Endothelial cell of hepatic sinusoid (primary cell): ENCODE measurements at regions not wholly inside any gene's neighbourhood (a gene's known extent, or its start where the extent isn't known, plus 50 kb on each side); places are given as distances from the start of the nearest gene placed in this dataset.

Source experiments
- in situ Hi-C: cut with HindIII; loops from 2 replicates; pipeline ENCODE4 v1.10.0; 2017; ENCODE audit warnings: low sequenced_read_pairs

DNA sequence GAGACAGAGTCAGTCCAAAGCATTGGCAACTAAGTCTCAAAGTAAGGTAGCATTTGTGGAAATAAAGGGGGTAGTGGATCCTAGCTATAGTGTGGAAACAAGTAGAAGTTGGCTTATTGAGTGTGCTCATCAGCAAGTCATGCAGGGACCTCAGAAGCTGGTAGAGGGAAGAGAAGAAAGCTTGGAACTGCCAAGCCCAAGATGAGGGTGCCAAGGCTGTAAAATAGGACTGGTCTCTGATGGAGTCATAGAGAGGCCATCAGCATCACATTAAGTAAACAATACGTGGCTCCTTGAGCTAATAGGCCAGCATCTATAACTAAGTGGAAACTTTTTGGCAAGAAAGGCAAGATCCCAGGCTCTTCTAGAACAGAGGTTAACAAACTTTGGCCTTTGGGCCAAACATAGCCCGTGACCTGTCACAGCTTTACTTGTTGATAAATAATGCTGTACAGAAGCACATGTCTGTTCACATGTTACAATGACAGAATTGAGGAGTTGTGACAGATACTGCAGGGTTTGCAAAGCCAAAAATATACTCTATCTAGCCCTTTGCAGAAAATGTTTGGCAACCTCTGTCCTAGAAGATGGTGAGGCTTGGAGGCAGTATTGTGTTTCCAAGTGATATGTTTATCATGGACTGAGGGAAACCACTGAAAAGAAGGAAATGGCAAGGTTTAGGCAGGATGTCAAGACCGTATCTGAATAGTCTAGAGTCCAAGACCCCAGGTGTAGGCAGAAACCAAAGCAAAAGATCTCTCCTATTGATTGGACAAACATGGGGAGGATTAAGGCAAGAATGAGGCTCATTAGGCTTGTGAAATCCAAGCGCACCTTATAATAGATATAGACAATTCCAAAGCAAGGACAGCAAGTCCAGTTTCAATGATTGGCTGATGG lies 62.5 kb upstream of the CD44 start:
- in situ Hi-C loops: no loop called here

DNA sequence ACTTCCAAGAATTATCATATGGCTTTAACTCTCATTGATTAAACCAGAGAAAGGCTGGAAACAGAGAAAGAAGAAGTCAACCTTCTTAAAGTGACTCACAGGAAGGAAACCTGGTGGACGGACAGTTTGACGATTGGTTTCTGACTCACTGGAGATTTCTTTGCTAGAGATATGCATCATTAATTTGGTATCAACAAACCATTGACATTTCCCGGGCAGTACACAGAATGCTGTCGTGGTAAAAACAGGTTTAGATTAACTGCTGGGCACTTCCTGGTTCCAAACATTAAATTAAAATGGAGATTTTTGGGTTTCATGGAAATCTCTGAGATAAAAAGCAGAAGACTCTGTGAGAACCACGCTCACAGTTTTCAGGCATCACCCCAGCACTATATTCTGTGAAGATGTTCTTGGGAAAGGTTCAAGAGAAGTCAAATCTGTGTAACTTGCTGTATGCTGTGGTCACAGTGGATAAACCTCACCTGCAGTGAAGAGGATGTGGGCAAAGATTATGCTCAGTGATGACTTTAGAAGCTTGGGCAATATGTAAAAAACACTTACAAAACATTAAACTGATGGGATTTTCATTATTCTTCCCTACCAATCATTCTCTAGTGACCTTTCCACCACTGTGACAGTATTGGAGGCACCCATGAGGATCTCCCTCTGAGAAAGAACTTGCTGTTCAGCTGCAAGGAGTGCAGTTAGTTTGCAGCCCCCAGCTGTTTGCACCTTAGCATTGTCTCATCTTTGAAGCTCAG lies 61.1 kb upstream of the CD44 start:
- in situ Hi-C loops: no loop called here

DNA sequence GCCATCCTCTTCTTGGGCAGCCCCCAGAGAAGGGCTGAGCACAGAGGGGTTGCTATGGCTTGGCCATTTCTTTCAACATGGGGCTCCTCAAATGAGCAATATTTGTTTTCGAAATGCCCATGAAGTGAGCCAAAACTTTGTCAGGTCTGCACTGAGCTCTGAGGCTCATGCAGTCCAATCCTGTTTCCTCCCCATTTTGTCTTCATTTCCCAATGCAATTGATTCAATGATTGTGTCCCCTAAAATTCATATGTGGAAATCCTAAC lies 60.6 kb upstream of the CD44 start:
- in situ Hi-C loops: no loop called here

DNA sequence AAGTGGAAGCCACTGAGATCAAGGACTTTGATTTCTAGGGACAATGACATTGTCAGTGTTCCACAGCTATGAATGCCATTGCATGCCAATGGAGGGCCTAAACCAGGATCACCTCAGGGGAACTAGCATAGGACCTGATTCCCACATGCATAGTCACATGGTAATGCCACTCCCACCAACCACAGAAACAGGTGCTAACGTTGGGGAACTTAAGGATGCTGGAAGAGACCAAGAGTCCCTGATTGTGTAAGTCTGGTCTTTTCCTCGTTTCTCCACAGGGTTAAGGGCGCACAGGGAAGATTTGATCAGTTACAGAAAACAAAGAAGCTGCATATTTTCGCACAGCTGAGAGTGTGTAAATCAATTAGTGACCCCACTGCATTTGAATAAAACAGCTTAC lies 59.4 kb upstream of the CD44 start:
- in situ Hi-C loops: no loop called here

DNA sequence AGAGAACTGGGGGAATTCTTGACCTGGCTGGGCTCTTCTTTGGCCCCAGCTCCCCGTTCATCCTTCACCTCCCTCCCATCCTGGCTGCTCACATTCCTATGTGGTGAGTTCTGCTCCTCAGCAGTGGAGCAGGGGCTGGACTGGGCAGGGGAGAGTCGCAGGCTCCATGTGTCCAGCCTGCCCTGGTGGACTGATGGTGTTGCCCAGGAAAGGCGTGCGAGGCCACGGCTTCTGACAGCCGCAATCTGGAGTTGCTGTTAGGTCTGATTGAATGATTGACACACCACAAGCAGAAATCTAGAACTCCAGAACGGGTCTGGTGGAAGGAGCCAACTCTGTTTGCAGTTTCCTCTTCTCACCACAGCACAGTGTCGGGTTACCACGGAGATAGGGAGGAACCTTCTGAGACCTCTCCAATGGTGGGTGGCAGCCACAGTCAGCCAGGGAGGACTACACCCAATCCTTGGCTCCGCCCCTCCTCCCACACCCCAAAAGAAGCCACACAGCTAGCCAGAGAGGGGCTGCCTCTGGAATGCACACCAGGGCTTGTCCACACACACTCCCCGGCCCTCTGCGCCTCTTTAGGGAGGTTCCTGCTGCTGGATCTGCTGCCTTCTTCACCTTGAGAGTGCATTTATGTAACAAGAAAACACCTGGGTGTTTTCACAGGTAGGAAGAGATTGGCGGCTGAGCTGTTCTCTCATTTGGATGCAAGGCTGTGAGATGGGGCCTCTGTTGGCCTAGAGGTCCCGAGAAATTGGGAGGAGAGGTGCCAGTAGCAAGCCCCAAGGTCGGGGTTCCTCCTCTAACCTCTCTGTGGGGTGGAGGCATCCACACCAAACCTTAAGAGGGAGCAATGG lies 56.4 kb upstream of the CD44 start:
- in situ Hi-C loops: no loop called here

DNA sequence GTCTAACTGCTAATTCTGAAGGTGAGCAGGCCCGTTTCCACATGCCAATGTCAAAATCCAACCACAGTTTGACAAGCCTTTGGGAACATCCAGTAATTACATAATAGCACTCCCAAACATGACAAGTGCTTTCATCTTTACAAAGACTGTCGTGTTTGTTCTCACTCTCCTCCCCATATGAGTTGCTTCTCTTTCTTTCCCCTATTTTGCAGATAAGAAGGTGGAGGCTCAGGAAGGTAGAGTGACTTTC lies 55.9 kb upstream of the CD44 start:
- in situ Hi-C loops: no loop called here

DNA sequence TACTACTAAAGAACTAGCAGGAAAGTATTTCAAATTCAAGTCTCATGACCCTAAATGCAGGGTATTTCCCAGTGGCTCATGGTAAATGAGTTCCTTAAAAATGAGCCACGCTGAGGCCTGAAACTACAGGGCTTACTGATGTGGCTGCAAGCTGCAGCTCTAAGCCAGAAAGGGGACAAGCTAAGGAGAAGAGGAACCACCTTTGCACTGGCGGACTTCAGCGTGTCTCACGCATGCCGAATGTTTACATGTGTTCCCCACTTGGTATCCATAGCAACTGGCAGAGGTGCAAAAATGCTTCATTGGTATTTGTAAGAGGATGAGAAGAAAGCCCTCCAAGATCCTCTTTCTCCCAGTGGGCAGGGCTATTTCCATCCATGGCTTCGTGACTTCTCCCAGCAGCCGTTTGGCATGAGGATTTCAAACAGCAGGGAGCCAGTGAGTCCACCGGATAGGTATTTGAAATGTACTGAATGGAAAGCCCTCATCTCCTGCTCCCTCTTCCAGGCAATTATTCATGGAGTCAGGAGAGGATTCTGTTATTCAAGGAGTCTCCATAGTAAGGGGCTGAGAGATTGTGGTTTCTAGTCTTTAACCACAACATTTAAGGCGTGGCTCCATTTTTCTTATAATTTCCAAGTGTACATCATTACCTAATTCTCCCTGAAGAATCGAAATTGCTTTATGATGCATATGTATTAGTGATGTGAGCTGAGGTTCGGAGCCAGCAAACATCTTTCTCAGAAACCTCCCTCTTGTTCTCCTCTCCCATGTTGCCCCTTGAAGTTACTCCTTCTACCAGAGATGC lies 55.3 kb upstream of the CD44 start:
- in situ Hi-C loops: no loop called here

DNA sequence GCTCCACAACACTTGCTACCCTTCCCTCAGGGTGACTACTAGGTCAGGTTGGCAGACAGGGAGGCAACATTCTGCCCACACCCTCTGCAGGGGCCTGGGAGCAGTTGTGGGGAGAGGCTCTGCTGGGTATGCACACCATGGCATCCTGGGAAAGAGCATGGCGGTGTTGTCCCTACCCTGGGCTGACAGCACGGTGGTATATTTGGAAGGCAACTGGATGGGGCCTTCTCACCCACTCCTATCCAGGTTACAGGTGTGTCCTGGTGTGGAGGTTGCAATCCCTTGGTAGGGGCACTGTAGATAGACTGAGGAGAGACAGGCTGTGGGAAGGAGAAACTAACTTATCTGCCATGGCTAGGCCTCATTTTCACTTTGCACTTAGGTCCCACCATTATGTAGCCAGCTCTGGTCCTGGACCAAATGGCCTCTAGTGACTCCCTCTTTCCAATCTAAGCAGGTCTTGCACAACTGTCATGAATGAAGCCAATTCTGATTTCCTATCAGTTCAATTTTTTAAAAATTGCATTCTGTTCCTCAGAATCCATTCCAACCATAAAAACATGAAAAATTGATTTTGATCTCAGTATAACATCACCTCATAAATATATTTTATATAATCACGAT lies 54.0 kb upstream of the CD44 start:
- in situ Hi-C loops: no loop called here

DNA sequence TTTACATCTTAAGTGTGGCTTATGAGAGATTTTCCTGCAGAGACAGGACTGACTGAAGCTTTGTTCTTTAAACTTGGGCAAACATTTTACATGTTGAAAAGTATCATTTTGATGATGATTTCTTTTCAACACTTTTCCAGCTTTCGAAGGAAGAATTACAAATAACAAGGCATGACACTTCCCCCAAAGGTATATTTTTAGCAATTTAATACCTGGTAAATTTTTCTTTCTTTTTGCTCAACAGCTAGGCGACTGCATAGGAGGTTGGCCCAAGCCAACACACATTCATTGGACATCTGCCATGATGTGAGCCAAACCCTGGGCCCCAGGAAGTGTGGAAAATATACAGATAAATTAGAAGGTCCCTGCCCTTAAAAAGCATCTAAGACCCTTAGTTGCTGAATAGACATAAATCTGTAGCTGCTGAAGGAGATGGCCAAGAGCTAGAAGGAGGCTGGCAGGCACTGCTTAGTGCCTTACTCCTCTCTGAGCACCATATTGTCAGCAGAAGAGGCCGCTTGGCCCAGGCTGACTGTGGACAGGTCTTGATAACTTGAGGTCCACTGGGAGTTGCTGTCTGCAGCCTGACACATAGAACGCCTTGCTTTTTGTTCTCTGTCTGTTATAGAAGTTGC lies 53.3 kb upstream of the CD44 start:
- in situ Hi-C loops: no loop called here

DNA sequence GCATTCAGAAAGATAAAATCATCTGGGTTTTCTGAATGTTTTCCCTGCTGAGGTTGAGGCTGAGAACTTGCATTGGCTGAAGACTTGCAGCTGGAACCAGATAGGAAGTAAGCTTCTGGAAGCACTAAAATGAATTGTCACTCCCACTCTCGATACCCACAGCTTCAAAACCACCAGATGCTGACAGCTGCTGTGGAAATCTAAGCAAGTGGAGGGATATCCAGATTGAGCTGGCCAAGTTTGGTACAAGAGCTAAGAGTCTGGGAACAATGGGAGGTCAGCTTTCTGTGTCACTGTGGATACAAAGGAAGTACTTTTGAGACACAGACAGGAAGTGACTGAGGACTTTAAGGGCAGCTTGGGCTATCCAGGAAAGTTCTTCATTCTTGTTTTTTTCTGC lies 51.3 kb upstream of the CD44 start:
- in situ Hi-C loops: no loop called here

DNA sequence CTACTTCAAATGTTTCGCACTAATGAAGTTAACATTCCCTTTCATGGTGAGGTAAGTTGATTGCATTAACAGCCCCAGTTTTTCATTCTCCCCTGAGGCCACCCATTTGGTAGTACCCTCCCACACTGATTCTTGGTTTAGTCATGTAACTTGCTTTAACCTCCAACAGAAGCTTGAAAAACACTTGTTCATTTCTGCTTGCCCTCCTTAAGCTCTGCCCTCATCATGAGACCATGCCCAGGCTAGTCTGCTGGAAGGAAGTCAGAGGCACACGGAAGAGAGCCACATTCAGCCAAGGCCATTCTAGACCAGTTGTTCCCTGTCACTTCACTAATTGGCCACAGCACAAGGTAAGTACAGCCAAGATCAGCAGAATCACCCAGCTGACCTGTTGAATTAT lies 50.7 kb upstream of the CD44 start:
- in situ Hi-C loops: no loop called here

DNA sequence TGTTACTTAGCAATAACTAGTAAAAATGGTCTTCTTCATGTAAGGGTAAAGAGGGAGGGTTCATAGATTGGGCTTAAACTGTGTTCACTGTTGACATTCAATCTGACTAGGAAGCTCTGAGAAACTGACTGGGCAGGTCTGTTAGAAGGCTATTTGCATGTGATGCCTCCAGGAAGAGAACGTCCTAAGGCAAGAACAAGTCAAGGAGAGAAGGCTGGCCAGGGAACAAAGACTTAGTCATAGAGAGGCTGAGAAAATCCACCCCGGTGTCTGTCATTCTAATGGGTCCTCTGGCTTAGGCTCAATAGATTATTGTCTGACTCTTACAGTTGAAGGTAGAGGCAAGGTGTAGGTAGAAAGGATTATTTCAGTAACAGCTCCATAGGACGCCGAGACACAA lies 50.3 kb upstream of the CD44 start:
- in situ Hi-C loops: no loop called here
